ENCODE measurements at regions not wholly inside any gene's neighbourhood (a gene's known extent, or its start where the extent isn't known, plus 50 kb on each side); places are given as distances from the start of the nearest gene placed in this dataset.

DNA sequence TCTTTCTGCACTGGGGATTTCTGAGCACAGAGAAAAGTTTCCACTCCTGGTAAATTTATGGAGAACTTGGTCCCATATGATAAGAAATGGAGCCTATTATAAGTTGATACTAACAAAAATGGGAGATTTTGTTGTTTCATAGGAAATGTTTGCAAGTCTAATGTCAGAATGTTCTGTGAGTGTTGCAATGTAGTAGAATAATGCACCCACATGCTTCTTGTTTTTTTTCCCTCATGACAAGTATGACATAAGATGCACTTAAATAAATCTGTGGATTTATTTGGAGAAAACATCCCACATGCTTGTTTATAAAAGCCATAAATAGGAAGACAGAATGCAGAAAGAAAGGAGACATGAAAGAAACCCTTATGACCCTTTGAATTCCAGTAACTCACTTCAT is 50.8 kb upstream of the KCNJ6 start:
- TF ChIP-seq, protein P1, sequence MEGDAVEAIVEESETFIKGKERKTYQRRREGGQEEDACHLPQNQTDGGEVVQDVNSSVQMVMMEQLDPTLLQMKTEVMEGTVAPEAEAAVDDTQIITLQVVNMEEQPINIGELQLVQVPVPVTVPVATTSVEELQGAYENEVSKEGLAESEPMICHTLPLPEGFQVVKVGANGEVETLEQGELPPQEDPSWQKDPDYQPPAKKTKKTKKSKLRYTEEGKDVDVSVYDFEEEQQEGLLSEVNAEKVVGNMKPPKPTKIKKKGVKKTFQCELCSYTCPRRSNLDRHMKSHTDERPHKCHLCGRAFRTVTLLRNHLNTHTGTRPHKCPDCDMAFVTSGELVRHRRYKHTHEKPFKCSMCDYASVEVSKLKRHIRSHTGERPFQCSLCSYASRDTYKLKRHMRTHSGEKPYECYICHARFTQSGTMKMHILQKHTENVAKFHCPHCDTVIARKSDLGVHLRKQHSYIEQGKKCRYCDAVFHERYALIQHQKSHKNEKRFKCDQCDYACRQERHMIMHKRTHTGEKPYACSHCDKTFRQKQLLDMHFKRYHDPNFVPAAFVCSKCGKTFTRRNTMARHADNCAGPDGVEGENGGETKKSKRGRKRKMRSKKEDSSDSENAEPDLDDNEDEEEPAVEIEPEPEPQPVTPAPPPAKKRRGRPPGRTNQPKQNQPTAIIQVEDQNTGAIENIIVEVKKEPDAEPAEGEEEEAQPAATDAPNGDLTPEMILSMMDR (conservative IDR thresholded peaks at IDR 0.05; ENCODE audit: low read depth, low read length), result no peak
- TF ChIP-seq EZH2 (IDR thresholded peaks at IDR 0.05; ENCODE audit: borderline replicate concordance, low read depth, low read length, poor library complexity, severe bottlenecking), result no peak

All from A673 (cell line).